Stimulated activated CD4-positive, alpha-beta T cell treated with anti-CD3 and anti-CD28 coated beads, Interleukin-12 subunit alpha, Interleukin-12 subunit beta, amount 100 ng/mL, for 48 hours (primary cell): ENCODE measurements at regions not wholly inside any gene's neighbourhood (a gene's known extent, or its start where the extent isn't known, plus 50 kb on each side); places are given as distances from the start of the nearest gene placed in this dataset.
A peak's percentile ranks its signal among the peaks of the same experiment; 100 is the strongest.

Experiments used
- DNase-seq, 3 donors: peaks; one replicate each; pipeline ENCODE4 v3.0.0-alpha.2; 2020; ENCODE audit warnings: low read depth in 2 of 3, low spot score in 1 of 3

- DNase-seq = peak; percentile 9 to 51 (median 17)
Observed at GRCh38 chr18:11553098-11553940, 56.1 kb upstream of the SLC35G4 start.

- no peak for DNase-seq
Observed at GRCh38 chr18:11548916-11549551, 60.4 kb upstream of the SLC35G4 start.

- DNase-seq = no peak
Observed at GRCh38 chr18:11548396-11548795, 61.0 kb upstream of the SLC35G4 start.

GRCh38 chr18:11544060-11544633 lies 65.2 kb upstream of the SLC35G4 start:
- no peak for DNase-seq

GRCh38 chr18:11541179-11541578 lies 68.2 kb upstream of the SLC35G4 start:
- no peak for DNase-seq

GRCh38 chr18:11533942-11534496 lies 75.4 kb upstream of the SLC35G4 start:
- no peak for DNase-seq

- no peak for DNase-seq
Observed at GRCh38 chr18:11533513-11533890, 75.9 kb upstream of the SLC35G4 start.

- DNase-seq = no peak
Observed at GRCh38 chr18:11532758-11533512, 76.5 kb upstream of the SLC35G4 start.

GRCh38 chr18:11529081-11529480 lies 80.3 kb upstream of the SLC35G4 start:
- no peak for DNase-seq

GRCh38 chr18:11526675-11527074 lies 82.7 kb upstream of the SLC35G4 start:
- DNase-seq = no peak

GRCh38 chr18:11523804-11524203 lies 85.6 kb upstream of the SLC35G4 start:
- no peak for DNase-seq

GRCh38 chr18:11522992-11523391 lies 86.4 kb upstream of the SLC35G4 start:
- no peak for DNase-seq

- DNase-seq = no peak
Observed at GRCh38 chr18:11521853-11522252, 87.5 kb upstream of the SLC35G4 start.

GRCh38 chr18:11520536-11520935 lies 88.9 kb upstream of the SLC35G4 start:
- no peak for DNase-seq

GRCh38 chr18:11518788-11519685 lies 90.4 kb upstream of the SLC35G4 start:
- peak; percentile 25 to 36 (median 36) for DNase-seq

- DNase-seq = no peak
Observed at GRCh38 chr18:11517704-11518103, 91.7 kb upstream of the SLC35G4 start.

- no peak for DNase-seq
Observed at GRCh38 chr18:11516751-11517503, 92.5 kb upstream of the SLC35G4 start.

- no peak for DNase-seq
Observed at GRCh38 chr18:11514267-11514666, 95.1 kb upstream of the SLC35G4 start.
